GM19240 (cell line): ENCODE measurements at regions not wholly inside any gene's neighbourhood (a gene's known extent, or its start where the extent isn't known, plus 50 kb on each side); places are given as distances from the start of the nearest gene placed in this dataset.

Experiments used
- DNase-seq: peaks from one replicate; pipeline ENCODE4 v3.0.0; 2011; ENCODE audit warnings: low spot score; ENCODE audit not compliant: insufficient read length

GRCh38 chr9:119771341-119771740 lies 402.1 kb upstream of the BRINP1 start:
- no peak for DNase-seq

GRCh38 chr9:119768266-119768665 lies 399.0 kb upstream of the BRINP1 start:
- no peak for DNase-seq

- no peak for DNase-seq
These were observed 396.5 kb upstream of the BRINP1 start for GRCh38 chr9:119765632-119766175.

GRCh38 chr9:119763260-119763659 lies 394.0 kb upstream of the BRINP1 start:
- DNase-seq: no peak

GRCh38 chr9:119761812-119762211 lies 392.6 kb upstream of the BRINP1 start:
- no peak for DNase-seq

GRCh38 chr9:119758990-119759389 lies 389.8 kb upstream of the BRINP1 start:
- DNase-seq: no peak

GRCh38 chr9:119758241-119758640 lies 389.0 kb upstream of the BRINP1 start:
- DNase-seq: no peak

GRCh38 chr9:119739476-119739875 lies 370.2 kb upstream of the BRINP1 start:
- DNase-seq: no peak

GRCh38 chr9:119736491-119737454 lies 367.5 kb upstream of the BRINP1 start:
- DNase-seq: peak; percentile 33

- no peak for DNase-seq
These were observed 358.8 kb upstream of the BRINP1 start for GRCh38 chr9:119727988-119728387.

- DNase-seq: no peak
These were observed 356.8 kb upstream of the BRINP1 start for GRCh38 chr9:119726035-119726434.

- no peak for DNase-seq
These were observed 353.1 kb upstream of the BRINP1 start for GRCh38 chr9:119722384-119722783.

- DNase-seq: no peak
These were observed 343.1 kb upstream of the BRINP1 start for GRCh38 chr9:119712325-119712724.

GRCh38 chr9:119709431-119709830 lies 340.2 kb upstream of the BRINP1 start:
- DNase-seq: no peak

GRCh38 chr9:119707228-119707845 lies 338.1 kb upstream of the BRINP1 start:
- no peak for DNase-seq

- no peak for DNase-seq
These were observed 332.4 kb upstream of the BRINP1 start for GRCh38 chr9:119701651-119702050.

- DNase-seq: no peak
These were observed 329.3 kb upstream of the BRINP1 start for GRCh38 chr9:119698535-119698934.

GRCh38 chr9:119697996-119698395 lies 328.8 kb upstream of the BRINP1 start:
- DNase-seq: no peak

- no peak for DNase-seq
These were observed 320.6 kb upstream of the BRINP1 start for GRCh38 chr9:119689879-119690278.

GRCh38 chr9:119688547-119688946 lies 319.3 kb upstream of the BRINP1 start:
- DNase-seq: no peak

- no peak for DNase-seq
These were observed 308.7 kb upstream of the BRINP1 start for GRCh38 chr9:119677811-119678505.

- no peak for DNase-seq
These were observed 306.7 kb upstream of the BRINP1 start for GRCh38 chr9:119675951-119676350.
